SU-DHL-6 (cell line): ENCODE measurements at regions not wholly inside any gene's neighbourhood (a gene's known extent, or its start where the extent isn't known, plus 50 kb on each side); places are given as distances from the start of the nearest gene placed in this dataset.

Experiments used
- H2AFZ ChIP-seq: fragments of 200-600 bp; sonication (generic); 2 replicates; pipeline ENCODE4 v1.6.1; 2014; ENCODE audit warnings: low read depth, mild to moderate bottlenecking, moderate library complexity, mixed read lengths, antibody characterized with exemption, low read length; ENCODE audit not compliant: severe bottlenecking
- H3F3A ChIP-seq: fragments of 200-600 bp; shearing (Covaris generic); 2 replicates; pipeline ENCODE4 v1.6.0; 2016; ENCODE audit warnings: antibody characterized with exemption, mild to moderate bottlenecking; ENCODE audit not compliant: insufficient read depth
- H3K27ac ChIP-seq: fragments of 200-600 bp; sonication (generic); 2 replicates; pipeline ENCODE4 v1.5.1; 2016; ENCODE audit warnings: low read depth, mild to moderate bottlenecking, low read length, moderate library complexity, mixed read lengths
- H3K27me3 ChIP-seq: fragments of 200-600 bp; sonication (generic), shearing (Covaris generic); 2 replicates; pipeline ENCODE4 v1.6.0; 2014; ENCODE audit warnings: mild to moderate bottlenecking, low read length
- H3K36me3 ChIP-seq: fragments of 200-600 bp; sonication (generic); 2 replicates; pipeline ENCODE4 v1.6.1; 2014; ENCODE audit warnings: mild to moderate bottlenecking, low read length, mixed read lengths
- H3K4me2 ChIP-seq: fragments of 300-600, 200-600 bp; shearing (Covaris generic), sonication (generic); 2 replicates; pipeline ENCODE4 v1.6.0; 2014; ENCODE audit warnings: low read length, low read depth, mild to moderate bottlenecking; ENCODE audit not compliant: poor library complexity, severe bottlenecking
- H3K4me3 ChIP-seq: fragments of 200-600 bp; sonication (generic); 2 replicates; pipeline ENCODE4 v1.5.1; 2014; ENCODE audit warnings: antibody characterized with exemption, low read length, mild to moderate bottlenecking, mixed read lengths; ENCODE audit not compliant: insufficient read depth, poor library complexity, severe bottlenecking
- H3K79me2 ChIP-seq: fragments of 200-600 bp; sonication (generic); 2 replicates; pipeline ENCODE4 v1.6.1; 2014; ENCODE audit warnings: mild to moderate bottlenecking, low read length, moderate library complexity; ENCODE audit not compliant: insufficient read depth
- H3K9ac ChIP-seq: fragments of 200-600 bp; sonication (generic); 2 replicates; pipeline ENCODE4 v1.7.0; 2014; ENCODE audit warnings: mild to moderate bottlenecking, low read length
- H3K9me2 ChIP-seq: fragments of 200-600 bp; sonication (generic); replicated peaks from 2 replicates; pipeline ENCODE4 v1.6.1; 2014; ENCODE audit warnings: low read length; ENCODE audit not compliant: insufficient read depth
- H3K9me3 ChIP-seq: fragments of 200-600 bp; sonication (generic); 2 replicates; pipeline ENCODE4 v1.6.1; 2014; ENCODE audit warnings: low read length, mixed read lengths; ENCODE audit not compliant: insufficient read depth
- H4K20me1 ChIP-seq: fragments of 200-600 bp; sonication (generic); 2 replicates; pipeline ENCODE4 v1.6.1; 2014; ENCODE audit warnings: low read depth, mild to moderate bottlenecking, antibody characterized with exemption, low read length, moderate library complexity, mixed read lengths
- CTCF ChIP-seq: fragments of 200-600 bp; sonication (generic); IDR thresholded peaks from one replicate; pipeline ENCODE4 v1.5.1; 2017; ENCODE audit warnings: antibody characterized with exemption, mild to moderate bottlenecking, low read length, moderate library complexity; ENCODE audit not compliant: insufficient read depth, poor library complexity, severe bottlenecking
- EZH2phosphoT487 ChIP-seq: fragments of 200-600 bp; sonication (generic), shearing (Covaris generic); conservative IDR thresholded peaks from 2 replicates; pipeline ENCODE4 v1.6.1; 2018; ENCODE audit warnings: mild to moderate bottlenecking, antibody characterized with exemption, low read length, moderate library complexity, mixed read lengths

DNA sequence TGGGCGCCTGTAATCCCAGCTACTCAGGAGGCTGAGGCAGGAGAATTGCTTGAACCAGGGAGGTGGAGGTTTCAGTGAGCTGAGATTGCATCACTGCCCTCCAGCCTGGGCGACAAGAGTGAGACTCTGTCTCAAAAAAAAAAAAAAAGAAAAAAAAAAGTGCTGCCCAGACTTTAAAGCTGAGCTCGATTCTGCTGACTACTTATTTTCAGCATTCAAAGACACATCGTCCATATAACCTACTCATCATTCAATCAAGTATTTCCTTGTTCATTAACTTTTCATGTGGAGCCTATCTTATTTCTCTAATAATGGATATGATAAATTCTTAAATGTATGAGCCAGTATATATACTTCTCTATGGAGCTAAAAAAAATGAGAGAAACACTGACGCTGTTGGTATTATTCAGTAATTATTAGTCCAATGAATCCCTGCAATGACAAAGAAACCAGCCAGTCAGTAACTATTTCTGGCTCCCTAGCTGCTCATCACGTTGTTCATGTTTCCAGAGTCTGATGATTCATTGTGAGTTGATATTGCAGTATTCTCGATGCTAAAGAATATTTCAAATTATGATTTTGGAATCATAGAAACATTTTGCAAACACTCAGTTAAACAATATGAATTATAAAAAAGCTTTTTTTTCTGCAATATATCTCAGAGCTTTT is 111.9 kb downstream of the RAP2B start:
- Histone ChIP-seq H3K36me3 (no peaks in the 10 kb centered on the region), H3F3A (no peaks in the 10 kb centered on the region), H4K20me1 (no peaks in the 10 kb centered on the region), H3K4me3 (no peak overlapping the region), H3K27ac (no peak overlapping the region), H3K9ac (no peak overlapping the region), H3K27me3 (no peaks in the 10 kb centered on the region), H3K9me3 (no peaks in the 10 kb centered on the region), H2AFZ (no peak overlapping the region), H3K9me2 (no peaks in the 10 kb centered on the region), H3K4me2 (no peak overlapping the region), H3K79me2 (no peaks in the 10 kb centered on the region)
- TF ChIP-seq EZH2phosphoT487 (no peak), CTCF (no peak)

DNA sequence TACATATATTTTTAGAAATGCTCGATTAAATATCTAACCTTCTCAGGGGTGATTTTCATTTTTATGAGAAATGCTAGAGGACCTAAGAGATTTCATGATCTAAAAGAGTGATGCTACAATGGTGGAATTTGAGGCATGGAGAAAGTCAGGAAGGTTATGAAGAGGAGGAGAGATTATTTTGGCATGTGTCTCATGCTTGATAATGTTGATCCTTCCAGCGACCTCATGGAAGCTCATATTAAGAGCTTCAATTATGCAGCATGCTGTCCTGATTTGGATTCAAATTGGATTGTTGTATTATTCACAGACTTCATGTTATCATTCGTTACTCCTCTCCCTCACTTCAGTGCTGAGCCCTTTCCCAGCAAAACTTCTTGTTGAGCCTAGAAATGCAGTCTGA is 112.5 kb downstream of the RAP2B start:
- Histone ChIP-seq H3K27ac (no peak overlapping the region), H3K4me2 (no peak overlapping the region), H3K27me3 (no peaks in the 10 kb centered on the region), H3K9ac (no peak overlapping the region), H3F3A (no peaks in the 10 kb centered on the region), H4K20me1 (no peaks in the 10 kb centered on the region), H2AFZ (no peak overlapping the region), H3K4me3 (no peak overlapping the region), H3K79me2 (no peaks in the 10 kb centered on the region), H3K9me3 (no peaks in the 10 kb centered on the region), H3K9me2 (no peaks in the 10 kb centered on the region), H3K36me3 (no peaks in the 10 kb centered on the region)
- no peak for TF ChIP-seq EZH2phosphoT487
- no peak for TF ChIP-seq CTCF

DNA sequence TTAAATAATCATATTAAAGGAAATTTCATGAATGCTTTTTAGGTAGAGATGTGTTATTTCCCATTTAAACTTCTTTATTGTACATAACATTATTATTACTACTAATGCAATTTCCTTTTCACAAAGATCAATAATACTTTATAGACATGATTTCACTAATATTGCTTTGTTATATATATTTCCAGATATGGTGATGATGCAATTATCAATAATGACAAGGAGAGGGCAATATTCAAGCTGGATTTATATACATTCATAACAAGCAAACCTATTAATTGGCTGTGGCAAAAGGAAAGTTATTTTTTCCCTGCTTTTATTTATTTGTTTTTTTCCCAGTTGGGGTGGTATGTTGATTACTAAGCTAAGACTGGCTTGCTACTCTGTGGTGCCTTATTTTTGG is 113.5 kb downstream of the RAP2B start:
- Histone ChIP-seq H3K9me2 (no peaks in the 10 kb centered on the region), H3F3A (no peaks in the 10 kb centered on the region), H3K36me3 (no peaks in the 10 kb centered on the region), H3K79me2 (no peaks in the 10 kb centered on the region), H3K9ac (no peak overlapping the region), H4K20me1 (no peaks in the 10 kb centered on the region), H3K9me3 (no peaks in the 10 kb centered on the region), H2AFZ (no peak overlapping the region), H3K4me2 (no peak overlapping the region), H3K27me3 (no peaks in the 10 kb centered on the region), H3K27ac (no peak overlapping the region), H3K4me3 (no peak overlapping the region)
- TF ChIP-seq CTCF (no peak), EZH2phosphoT487 (no peak)
